Psoas muscle (tissue), 7 donors: ENCODE measurements at regions not wholly inside any gene's neighbourhood (a gene's known extent, or its start where the extent isn't known, plus 50 kb on each side); places are given as distances from the start of the nearest gene placed in this dataset.
"Not testable (repeated sequence)": the region's sequence is repeated elsewhere in the genome, so short reads cannot be mapped to it uniquely, and the experiment has no call there.

Experiments
- ATAC-seq, 4 donors: fragments of 200-7000 bp; cut with Tn5 transposase; one replicate each; pipeline ENCODE4 v1.9.1; 2020; ENCODE audit warnings: moderate library complexity in 3 of 4, mild to moderate bottlenecking in 2 of 4
- DNase-seq, 2 donors: peaks; one replicate each; pipeline ENCODE4 v3.0.0-alpha.2; 2020
- H3K27ac ChIP-seq: fragments of 200-600 bp; one replicate; pipeline ENCODE4 v1.8.0; 2022
- H3K27me3 ChIP-seq, 3 donors: fragments of 200-600 bp in 1 of 3; one replicate each; pipeline versions ENCODE4 v1.6.1 to v1.8.0; 2013 to 2022; ENCODE audit warnings: low read length in 2 of 3, mild to moderate bottlenecking in 2 of 3, moderate library complexity in 1 of 3; ENCODE audit not compliant: insufficient read depth in 3 of 3
- H3K36me3 ChIP-seq, 2 donors: fragments of 200-600 bp in 1 of 2; one replicate each; pipeline versions ENCODE4 v1.6.1 to v1.8.0; 2013 to 2022; ENCODE audit warnings: low read depth in 1 of 2, mild to moderate bottlenecking in 1 of 2, moderate library complexity in 1 of 2; ENCODE audit not compliant: insufficient read depth in 1 of 2
- H3K4me1 ChIP-seq: fragments of 200-600 bp; one replicate; pipeline ENCODE4 v1.8.0; 2022
- H3K4me3 ChIP-seq: fragments of 200-600 bp; one replicate; pipeline ENCODE4 v1.8.0; 2022; ENCODE audit warnings: mild to moderate bottlenecking
- H3K9me3 ChIP-seq: fragments of 200-600 bp; one replicate; pipeline ENCODE4 v1.8.0; 2022
- CTCF ChIP-seq: fragments of 200-600 bp; IDR thresholded peaks from one replicate; pipeline ENCODE4 v1.8.0; 2022; ENCODE audit warnings: antibody characterized with exemption
- WGBS, 3 donors: extraction: QIAGEN DNeasy Blood & Tissue Kit; methylation state at CpG; one replicate each; pipeline versions ENCODE4 v1.1.6 to v1.1.7; 2013; 5-methylcytosine and 5-hydroxymethylcytosine counted together
- intact Hi-C, 2 donors: fragments of 100-400 bp; cut with DNase I; formaldehyde crosslinking; loops; one replicate each; pipeline versions ENCODE4 v1.11.0 to v1.14.2; 2022
- donor health status: healthy with polysubstance abuse.
- donor health status: DM: no; HTN: no; CAD: no; lungs with moderate emphysema.
- donor health status: Bipolar disorder and iron deficiency.
- donor health status: healthy.
- donor health status: DM: yes; HTN: yes; CAD: no.
- donor health status: DM: no; HTN: no; CAD: no.
- donor health status: DM: yes; HTN: yes; CAD: no.

GRCh38 chr11:106306942-106307341 lies 229.5 kb downstream of the AASDHPPT start:
- Histone ChIP-seq H3K9me3 (no peaks in the 10 kb centered on the region), H3K4me1 (no peaks in the 10 kb centered on the region), H3K27ac (no peak overlapping the region), H3K27me3 (no peaks in the 10 kb centered on the region), H3K4me3 (no peak overlapping the region), H3K36me3 (no peaks in the 10 kb centered on the region)
- no peak for ATAC-seq
- intact Hi-C loops, result no loop called here
- TF ChIP-seq CTCF, result no peak
- DNase-seq, result no peak

GRCh38 chr11:106309070-106309684 lies 231.7 kb downstream of the AASDHPPT start:
- 85 to 94% (median 86%) methylated on average over 2 of the region's 2 CpGs for WGBS, 3 donors
- no peaks in the 10 kb centered on the region for H3K9me3 ChIP-seq
- TF ChIP-seq CTCF, result no peak
- H3K36me3 ChIP-seq, result no peaks in the 10 kb centered on the region
- intact Hi-C loops, result no loop called here
- H3K27me3 ChIP-seq, result no peaks in the 10 kb centered on the region
- no peak for ATAC-seq
- no peaks in the 10 kb centered on the region for H3K4me1 ChIP-seq
- no peak overlapping the region for H3K27ac ChIP-seq
- no peak for DNase-seq
- no peak overlapping the region for H3K4me3 ChIP-seq

- no peak for DNase-seq
- Histone ChIP-seq H3K9me3 (no peaks in the 10 kb centered on the region), H3K27ac (no peak overlapping the region), H3K4me1 (no peaks in the 10 kb centered on the region), H3K27me3 (no peaks in the 10 kb centered on the region), H3K36me3 (no peaks in the 10 kb centered on the region), H3K4me3 (no peak overlapping the region)
- TF ChIP-seq CTCF, result no peak
- intact Hi-C loops, result no loop called here
- ATAC-seq, result no peak
- 82 to 84% (median 83%) methylated on average over 3 of the region's 3 CpGs for WGBS, 3 donors
Observed at GRCh38 chr11:106311531-106312230, 234.2 kb downstream of the AASDHPPT start.

GRCh38 chr11:106317208-106317773 lies 239.8 kb downstream of the AASDHPPT start:
- ATAC-seq, H3K27me3 ChIP-seq, H3K4me1 ChIP-seq, DNase-seq, intact Hi-C loops, H3K27ac ChIP-seq, H3K9me3 ChIP-seq, H3K36me3 ChIP-seq, H3K4me3 ChIP-seq: not testable (repeated sequence)
- 95 to 99% (median 96%) methylated on average over 25 to 36 of the region's 36 CpGs for WGBS, 3 donors

- ATAC-seq, result no peak
- 75 to 83% (median 79%) methylated on average over 1 of the region's 1 CpG for WGBS, 3 donors
- no peaks in the 10 kb centered on the region for H3K4me1 ChIP-seq
- no peak overlapping the region for H3K4me3 ChIP-seq
- H3K36me3 ChIP-seq, result no peaks in the 10 kb centered on the region
- no peak overlapping the region for H3K27ac ChIP-seq
- intact Hi-C loops, result no loop called here
- H3K9me3 ChIP-seq, result no peaks in the 10 kb centered on the region
- no peaks in the 10 kb centered on the region for H3K27me3 ChIP-seq
- no peak for TF ChIP-seq CTCF
- no peak for DNase-seq
Observed at GRCh38 chr11:106321601-106322000, 244.1 kb downstream of the AASDHPPT start.
